HG03439 (cell line): ENCODE measurements at regions not wholly inside any gene's neighbourhood (a gene's known extent, or its start where the extent isn't known, plus 50 kb on each side); places are given as distances from the start of the nearest gene placed in this dataset.

ENCODE experiments used
- ATAC-seq: cut with Tn5 transposase; IDR thresholded peaks from one replicate; pipeline ENCODE4 v1.9.1; 2021; ENCODE audit warnings: mild to moderate bottlenecking, moderate library complexity; ENCODE audit not compliant: unreplicated experiment

- no peak for ATAC-seq
These were observed 163.4 kb upstream of the MAP1B start for GRCh38 chr5:71943874-71944273.

GRCh38 chr5:71945436-71945835 lies 161.8 kb upstream of the MAP1B start:
- no peak for ATAC-seq

- ATAC-seq: no peak
These were observed 160.8 kb upstream of the MAP1B start for GRCh38 chr5:71946343-71947030.

GRCh38 chr5:71948206-71948605 lies 159.1 kb upstream of the MAP1B start:
- no peak for ATAC-seq

GRCh38 chr5:71949772-71950171 lies 157.5 kb upstream of the MAP1B start:
- no peak for ATAC-seq

- ATAC-seq: no peak
These were observed 153.4 kb upstream of the MAP1B start for GRCh38 chr5:71953866-71954265.

- no peak for ATAC-seq
These were observed 152.9 kb upstream of the MAP1B start for GRCh38 chr5:71954329-71954728.

GRCh38 chr5:71955723-71956122 lies 151.6 kb upstream of the MAP1B start:
- no peak for ATAC-seq

- ATAC-seq: no peak
These were observed 149.9 kb upstream of the MAP1B start for GRCh38 chr5:71957292-71957898.

- no peak for ATAC-seq
These were observed 147.1 kb upstream of the MAP1B start for GRCh38 chr5:71960195-71960594.

- ATAC-seq: no peak
These were observed 145.5 kb upstream of the MAP1B start for GRCh38 chr5:71961786-71962185.

- no peak for ATAC-seq
These were observed 137.8 kb upstream of the MAP1B start for GRCh38 chr5:71969460-71969859.

GRCh38 chr5:71971862-71972261 lies 135.4 kb upstream of the MAP1B start:
- ATAC-seq: no peak

- no peak for ATAC-seq
These were observed 134.3 kb upstream of the MAP1B start for GRCh38 chr5:71972777-71973473.

- ATAC-seq: no peak
These were observed 133.7 kb upstream of the MAP1B start for GRCh38 chr5:71973563-71973962.

- ATAC-seq: no peak
These were observed 133.1 kb upstream of the MAP1B start for GRCh38 chr5:71974165-71974564.

GRCh38 chr5:71974622-71975021 lies 132.7 kb upstream of the MAP1B start:
- no peak for ATAC-seq

GRCh38 chr5:71976449-71976848 lies 130.8 kb upstream of the MAP1B start:
- no peak for ATAC-seq

- ATAC-seq: no peak
These were observed 130.0 kb upstream of the MAP1B start for GRCh38 chr5:71977311-71977710.

GRCh38 chr5:71978216-71978615 lies 129.1 kb upstream of the MAP1B start:
- ATAC-seq: no peak

- no peak for ATAC-seq
These were observed 124.4 kb upstream of the MAP1B start for GRCh38 chr5:71982717-71983395.

GRCh38 chr5:71986101-71986500 lies 121.2 kb upstream of the MAP1B start:
- no peak for ATAC-seq
